Mesendoderm (in vitro differentiated cells): ENCODE measurements at regions not wholly inside any gene's neighbourhood (a gene's known extent, or its start where the extent isn't known, plus 50 kb on each side); places are given as distances from the start of the nearest gene placed in this dataset.

Source experiments
- DNase-seq: peaks from one replicate; pipeline ENCODE4 v3.0.0; 2013
- H2AK5ac ChIP-seq: 2 replicates; pipeline ENCODE4 v1.6.1; 2013; ENCODE audit warnings: low read length, inconsistent platforms
- H2BK120ac ChIP-seq: 2 replicates; pipeline ENCODE4 v1.6.1; 2013; ENCODE audit warnings: low read depth, mild to moderate bottlenecking, low read length, moderate library complexity, mixed read lengths
- H2BK15ac ChIP-seq: replicated peaks from 2 replicates; pipeline ENCODE4 v1.6.1; 2013; ENCODE audit warnings: low read depth, mild to moderate bottlenecking, moderate library complexity
- H2BK5ac ChIP-seq: 2 replicates; pipeline ENCODE4 v1.6.1; 2013; ENCODE audit warnings: low read length, inconsistent platforms
- H3K18ac ChIP-seq: 2 replicates; pipeline ENCODE4 v1.6.1; 2013; ENCODE audit warnings: mild to moderate bottlenecking, low read length, mixed read lengths
- H3K23ac ChIP-seq: one replicate; pipeline ENCODE4 v1.6.1; 2013; ENCODE audit warnings: low read length
- H3K27ac ChIP-seq: 2 replicates; pipeline ENCODE4 v1.5.1; 2013; ENCODE audit warnings: low read depth, mild to moderate bottlenecking, inconsistent platforms, low read length, moderate library complexity
- H3K27me3 ChIP-seq: 2 replicates; pipeline ENCODE4 v1.6.1; 2013; ENCODE audit warnings: low read length, control low read depth, mild to moderate bottlenecking, inconsistent platforms; ENCODE audit not compliant: insufficient read depth, poor library complexity
- H3K36me3 ChIP-seq: 2 replicates; pipeline ENCODE4 v1.6.1; 2013; ENCODE audit warnings: low read length, inconsistent platforms; ENCODE audit not compliant: control insufficient read depth, insufficient read depth
- H3K4ac ChIP-seq: one replicate; pipeline ENCODE4 v1.6.1; 2013; ENCODE audit warnings: low read depth, mild to moderate bottlenecking, low read length, moderate library complexity
- H3K4me1 ChIP-seq: 2 replicates; pipeline ENCODE4 v1.6.1; 2013; ENCODE audit warnings: low read depth, low read length, inconsistent platforms; ENCODE audit not compliant: control insufficient read depth
- H3K4me2 ChIP-seq: 2 replicates; pipeline ENCODE4 v1.6.1; 2013; ENCODE audit warnings: low read length
- H3K4me3 ChIP-seq: 2 replicates; pipeline ENCODE4 v1.5.1; 2013; ENCODE audit warnings: mild to moderate bottlenecking, low read length
- H3K56ac ChIP-seq: one replicate; pipeline ENCODE4 v1.6.1; 2013; ENCODE audit warnings: low read length
- H3K79me1 ChIP-seq: 2 replicates; pipeline ENCODE4 v1.6.1; 2013; ENCODE audit warnings: low read length, inconsistent platforms
- H3K79me2 ChIP-seq: 2 replicates; pipeline ENCODE4 v1.6.1; 2013; ENCODE audit warnings: mild to moderate bottlenecking, low read length; ENCODE audit not compliant: control insufficient read depth, insufficient read depth
- H3K9ac ChIP-seq: 2 replicates; pipeline ENCODE4 v1.6.1; 2013; ENCODE audit warnings: low read length, inconsistent platforms
- H4K5ac ChIP-seq: one replicate; pipeline ENCODE4 v1.6.1; 2013; ENCODE audit warnings: low read length
- H4K8ac ChIP-seq: one replicate; pipeline ENCODE4 v1.6.1; 2013; ENCODE audit warnings: low read depth, mild to moderate bottlenecking, control low read depth, low read length, moderate library complexity
- WGBS: extraction: QIAGEN DNeasy Blood & Tissue Kit; methylation state at CpG from one replicate; pipeline ENCODE4 v1.1.7; 2013; ENCODE audit warnings: low lambda C conversion rate, missing lambda C conversion rate; ENCODE audit not compliant: insufficient coverage; ENCODE audit errors: extremely low coverage; 5-methylcytosine and 5-hydroxymethylcytosine counted together

DNA sequence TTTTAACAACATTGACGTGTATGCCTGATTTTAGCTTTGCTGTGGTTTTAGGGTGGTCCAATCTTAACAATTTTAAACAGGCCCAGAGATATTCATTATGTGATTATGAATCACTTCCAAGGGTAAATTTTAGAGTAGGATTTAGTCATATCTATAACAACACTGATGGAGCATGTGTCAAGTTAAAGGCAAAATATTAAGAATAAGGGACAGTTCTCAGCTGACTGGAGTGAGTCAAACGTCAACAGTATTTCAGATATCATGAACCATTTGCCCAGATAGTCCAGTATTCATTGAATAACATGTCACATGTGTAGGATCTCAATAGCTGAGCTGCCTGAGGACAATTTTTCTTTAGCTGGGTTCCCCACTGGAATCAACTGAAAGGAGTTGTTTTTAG lies 61.3 kb upstream of the VCX2 start:
- H3K18ac ChIP-seq = no peak overlapping the region
- no peaks in the 10 kb centered on the region for H3K4me1 ChIP-seq
- no peak overlapping the region for H3K9ac ChIP-seq
- no peak overlapping the region for H4K5ac ChIP-seq
- H4K8ac ChIP-seq = no peak overlapping the region
- H3K27ac ChIP-seq = no peak overlapping the region
- H3K27me3 ChIP-seq = no peaks in the 10 kb centered on the region
- no CpG with 5 or more reads among the region's 2 CpGs for WGBS
- no peak overlapping the region for H3K4ac ChIP-seq
- H2AK5ac ChIP-seq = no peak overlapping the region
- no peak overlapping the region for H3K4me2 ChIP-seq
- no peaks in the 10 kb centered on the region for H3K36me3 ChIP-seq
- no peak overlapping the region for H2BK15ac ChIP-seq
- H3K79me2 ChIP-seq = no peaks in the 10 kb centered on the region
- no peaks in the 10 kb centered on the region for H3K79me1 ChIP-seq
- H2BK5ac ChIP-seq = no peak overlapping the region
- no peak overlapping the region for H3K4me3 ChIP-seq
- no peak for DNase-seq
- H2BK120ac ChIP-seq = no peak overlapping the region
- no peak overlapping the region for H3K56ac ChIP-seq
- H3K23ac ChIP-seq = no peak overlapping the region

DNA sequence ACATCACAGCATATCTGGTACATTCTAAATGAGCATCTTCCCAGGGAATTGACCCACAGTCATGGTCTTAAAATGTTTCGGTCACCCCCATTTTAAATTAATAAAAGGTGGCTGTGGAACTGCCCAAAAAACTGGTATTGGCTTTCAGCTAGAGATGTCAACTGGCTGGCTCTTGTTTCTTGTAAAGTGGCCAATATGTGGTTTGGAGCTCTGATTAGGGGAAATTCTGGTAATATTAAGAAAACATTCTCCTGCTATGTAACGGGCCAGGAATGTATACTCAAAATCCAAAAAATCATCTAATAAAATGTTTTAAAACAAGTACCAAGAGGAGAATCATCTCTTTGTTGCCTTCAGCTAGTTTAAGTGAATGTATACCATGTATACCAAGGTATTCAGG lies 62.0 kb upstream of the VCX2 start:
- WGBS = no CpG with 5 or more reads among the region's 2 CpGs
- no peak overlapping the region for H4K5ac ChIP-seq
- no peak overlapping the region for H3K4me2 ChIP-seq
- H2BK5ac ChIP-seq = no peak overlapping the region
- H2BK120ac ChIP-seq = no peak overlapping the region
- H3K23ac ChIP-seq = no peak overlapping the region
- H3K36me3 ChIP-seq = no peaks in the 10 kb centered on the region
- no peak overlapping the region for H2AK5ac ChIP-seq
- no peaks in the 10 kb centered on the region for H3K4me1 ChIP-seq
- H3K27ac ChIP-seq = no peak overlapping the region
- H3K4me3 ChIP-seq = no peak overlapping the region
- no peak overlapping the region for H3K4ac ChIP-seq
- no peak overlapping the region for H3K56ac ChIP-seq
- no peaks in the 10 kb centered on the region for H3K79me1 ChIP-seq
- H2BK15ac ChIP-seq = no peak overlapping the region
- H3K79me2 ChIP-seq = no peaks in the 10 kb centered on the region
- no peaks in the 10 kb centered on the region for H3K27me3 ChIP-seq
- H3K9ac ChIP-seq = no peak overlapping the region
- DNase-seq = no peak
- no peak overlapping the region for H4K8ac ChIP-seq
- H3K18ac ChIP-seq = no peak overlapping the region

DNA sequence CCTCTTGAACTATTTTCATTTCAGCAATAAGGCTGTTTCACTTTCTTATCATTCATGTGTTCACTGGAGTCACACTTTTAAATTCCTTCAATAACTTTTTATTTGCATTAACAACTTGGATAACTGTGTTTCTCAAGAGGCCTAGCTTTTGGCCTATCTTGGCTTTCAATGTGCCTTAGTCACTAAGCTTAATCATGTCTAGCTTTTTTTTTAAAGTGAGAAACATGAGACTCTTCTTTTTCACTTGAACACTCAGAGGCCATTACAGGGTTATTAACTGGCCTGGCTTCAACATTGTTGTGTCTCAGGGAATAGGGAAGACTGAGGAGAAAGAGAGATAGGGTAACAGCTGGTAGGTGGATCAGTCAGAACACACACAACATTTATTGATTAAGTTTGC lies 64.0 kb upstream of the VCX2 start:
- no peaks in the 10 kb centered on the region for H3K4me1 ChIP-seq
- no peak overlapping the region for H3K18ac ChIP-seq
- H3K9ac ChIP-seq = no peak overlapping the region
- no peak overlapping the region for H2AK5ac ChIP-seq
- H3K27me3 ChIP-seq = no peaks in the 10 kb centered on the region
- no peak overlapping the region for H4K8ac ChIP-seq
- H2BK15ac ChIP-seq = no peak overlapping the region
- no peak overlapping the region for H3K4me2 ChIP-seq
- no peak overlapping the region for H3K27ac ChIP-seq
- no peak overlapping the region for H3K56ac ChIP-seq
- no peak overlapping the region for H2BK120ac ChIP-seq
- H4K5ac ChIP-seq = no peak overlapping the region
- no peaks in the 10 kb centered on the region for H3K79me2 ChIP-seq
- no peaks in the 10 kb centered on the region for H3K79me1 ChIP-seq
- H2BK5ac ChIP-seq = no peak overlapping the region
- no peak overlapping the region for H3K23ac ChIP-seq
- no peak overlapping the region for H3K4me3 ChIP-seq
- no peak overlapping the region for H3K4ac ChIP-seq
- DNase-seq = no peak
- no peaks in the 10 kb centered on the region for H3K36me3 ChIP-seq

DNA sequence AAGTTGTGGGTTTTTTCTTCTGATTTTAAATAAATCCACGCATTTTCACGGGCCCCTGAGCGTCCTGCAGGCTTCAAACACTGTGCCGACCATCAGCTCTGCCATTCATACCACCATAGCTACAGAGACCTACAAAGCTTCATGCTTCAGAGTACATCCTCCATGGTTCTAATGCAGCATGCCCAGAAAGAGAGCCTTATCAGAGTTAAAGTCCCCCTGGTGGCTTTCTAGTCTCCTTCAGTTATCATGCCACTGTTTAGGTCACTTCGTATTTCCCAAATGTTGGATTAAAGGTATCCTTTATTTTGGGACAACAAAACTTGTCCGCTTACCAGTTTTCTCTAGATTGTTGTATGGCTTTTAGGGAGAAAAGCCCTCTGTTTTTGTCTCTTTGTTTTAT lies 66.7 kb upstream of the VCX2 start:
- no peak overlapping the region for H4K5ac ChIP-seq
- no CpG with 5 or more reads among the region's 6 CpGs for WGBS
- H3K4me1 ChIP-seq = no peaks in the 10 kb centered on the region
- H2BK5ac ChIP-seq = no peak overlapping the region
- H3K36me3 ChIP-seq = no peaks in the 10 kb centered on the region
- no peak overlapping the region for H3K56ac ChIP-seq
- H3K4me3 ChIP-seq = no peak overlapping the region
- no peak overlapping the region for H2AK5ac ChIP-seq
- H4K8ac ChIP-seq = no peak overlapping the region
- H3K18ac ChIP-seq = no peak overlapping the region
- no peak overlapping the region for H3K4ac ChIP-seq
- H3K27me3 ChIP-seq = no peaks in the 10 kb centered on the region
- no peak overlapping the region for H3K27ac ChIP-seq
- H3K79me2 ChIP-seq = no peaks in the 10 kb centered on the region
- H3K9ac ChIP-seq = no peak overlapping the region
- no peaks in the 10 kb centered on the region for H3K79me1 ChIP-seq
- DNase-seq = peak; percentile 42
- H3K23ac ChIP-seq = no peak overlapping the region
- H3K4me2 ChIP-seq = no peak overlapping the region
- no peak overlapping the region for H2BK15ac ChIP-seq
- no peak overlapping the region for H2BK120ac ChIP-seq

DNA sequence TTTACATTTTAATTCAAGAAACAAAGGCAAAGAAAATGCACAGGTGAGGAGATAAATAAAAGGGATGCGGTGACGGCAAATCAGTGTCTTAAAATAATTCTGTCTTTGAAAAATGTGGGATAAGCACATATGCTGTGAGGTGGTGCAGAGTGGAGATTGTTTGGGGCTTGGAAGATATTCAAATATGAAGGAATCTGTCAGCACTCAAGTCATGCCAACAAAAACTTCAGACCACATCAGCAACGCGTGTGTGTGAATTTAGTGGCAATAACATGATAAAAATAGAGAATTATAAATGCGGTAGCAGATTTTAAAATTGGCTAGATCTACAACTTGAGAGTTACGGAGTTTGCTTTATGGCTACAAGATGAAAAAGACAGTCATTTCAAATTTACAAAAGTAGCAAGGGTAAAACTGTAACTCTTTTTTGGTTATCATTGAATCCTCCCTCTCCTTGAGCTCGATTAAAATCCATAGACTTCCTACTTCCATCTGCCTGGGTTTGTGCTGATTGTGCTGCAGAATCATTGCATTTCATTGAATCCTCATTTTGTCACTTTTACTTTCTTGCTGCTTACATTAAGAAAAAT lies 71.5 kb upstream of the VCX2 start:
- H2AK5ac ChIP-seq = no peak overlapping the region
- no peaks in the 10 kb centered on the region for H3K27me3 ChIP-seq
- H4K5ac ChIP-seq = no peak overlapping the region
- WGBS = no CpG with 5 or more reads among the region's 7 CpGs
- H2BK15ac ChIP-seq = no peak overlapping the region
- no peak overlapping the region for H3K4me3 ChIP-seq
- no peak overlapping the region for H3K9ac ChIP-seq
- H3K56ac ChIP-seq = no peak overlapping the region
- no peak overlapping the region for H4K8ac ChIP-seq
- H3K4ac ChIP-seq = no peak overlapping the region
- DNase-seq = no peak
- no peak overlapping the region for H2BK120ac ChIP-seq
- H3K79me1 ChIP-seq = no peaks in the 10 kb centered on the region
- no peak overlapping the region for H2BK5ac ChIP-seq
- no peaks in the 10 kb centered on the region for H3K4me1 ChIP-seq
- H3K18ac ChIP-seq = no peak overlapping the region
- no peaks in the 10 kb centered on the region for H3K36me3 ChIP-seq
- no peak overlapping the region for H3K23ac ChIP-seq
- no peak overlapping the region for H3K4me2 ChIP-seq
- H3K79me2 ChIP-seq = no peaks in the 10 kb centered on the region
- H3K27ac ChIP-seq = no peak overlapping the region

DNA sequence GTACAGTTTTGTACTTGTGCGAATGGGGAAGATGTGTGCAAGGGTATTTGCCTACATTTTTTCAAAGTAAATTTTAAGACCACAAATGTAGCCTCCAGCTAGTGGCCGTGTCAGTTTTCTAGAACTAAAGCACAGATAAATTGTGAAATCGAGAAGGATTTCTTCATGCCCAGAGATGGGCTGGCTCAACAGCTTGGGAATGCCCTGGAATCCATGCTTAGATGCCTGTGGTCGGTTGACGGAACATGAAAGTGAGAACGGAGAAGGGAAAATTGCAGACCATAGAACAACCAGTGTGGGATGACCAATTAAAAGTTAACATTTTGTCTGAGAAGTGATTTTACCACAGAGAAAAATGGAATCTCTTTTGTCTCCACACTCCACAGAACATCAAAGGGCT lies 73.2 kb upstream of the VCX2 start:
- no peak overlapping the region for H4K8ac ChIP-seq
- H2BK5ac ChIP-seq = no peak overlapping the region
- no peak overlapping the region for H2AK5ac ChIP-seq
- no peak overlapping the region for H4K5ac ChIP-seq
- no peaks in the 10 kb centered on the region for H3K79me2 ChIP-seq
- H3K27ac ChIP-seq = no peak overlapping the region
- no peaks in the 10 kb centered on the region for H3K27me3 ChIP-seq
- WGBS = no CpG with 5 or more reads among the region's 6 CpGs
- H3K4me1 ChIP-seq = no peaks in the 10 kb centered on the region
- H3K4me2 ChIP-seq = no peak overlapping the region
- no peak for DNase-seq
- no peak overlapping the region for H3K9ac ChIP-seq
- no peak overlapping the region for H3K18ac ChIP-seq
- H2BK120ac ChIP-seq = no peak overlapping the region
- no peak overlapping the region for H3K4ac ChIP-seq
- H3K79me1 ChIP-seq = no peaks in the 10 kb centered on the region
- no peak overlapping the region for H2BK15ac ChIP-seq
- H3K23ac ChIP-seq = no peak overlapping the region
- H3K56ac ChIP-seq = no peak overlapping the region
- H3K4me3 ChIP-seq = no peak overlapping the region
- H3K36me3 ChIP-seq = no peaks in the 10 kb centered on the region
